MM.1S (cell line): ENCODE measurements at regions not wholly inside any gene's neighbourhood (a gene's known extent, or its start where the extent isn't known, plus 50 kb on each side); places are given as distances from the start of the nearest gene placed in this dataset.

Source experiments
- CTCF ChIP-seq: fragments of 300-600 bp; sonication (generic); IDR thresholded peaks from 2 replicates; pipeline ENCODE4 v1.5.1; 2016; ENCODE audit warnings: antibody characterized with exemption, low read length, mixed read lengths
- EZH2phosphoT487 ChIP-seq: fragments of 300-600 bp; sonication (generic); IDR thresholded peaks from 2 replicates; pipeline ENCODE4 v1.6.1; 2018; ENCODE audit warnings: antibody characterized with exemption, low read length

- no peak for TF ChIP-seq EZH2phosphoT487
- no peak for TF ChIP-seq CTCF
These were observed 333.5 kb upstream of the B3GALT2 start for GRCh38 chr1:193519922-193520321.
